ENCODE measurements at regions not wholly inside any gene's neighbourhood (a gene's known extent, or its start where the extent isn't known, plus 50 kb on each side); places are given as distances from the start of the nearest gene placed in this dataset.

DNA sequence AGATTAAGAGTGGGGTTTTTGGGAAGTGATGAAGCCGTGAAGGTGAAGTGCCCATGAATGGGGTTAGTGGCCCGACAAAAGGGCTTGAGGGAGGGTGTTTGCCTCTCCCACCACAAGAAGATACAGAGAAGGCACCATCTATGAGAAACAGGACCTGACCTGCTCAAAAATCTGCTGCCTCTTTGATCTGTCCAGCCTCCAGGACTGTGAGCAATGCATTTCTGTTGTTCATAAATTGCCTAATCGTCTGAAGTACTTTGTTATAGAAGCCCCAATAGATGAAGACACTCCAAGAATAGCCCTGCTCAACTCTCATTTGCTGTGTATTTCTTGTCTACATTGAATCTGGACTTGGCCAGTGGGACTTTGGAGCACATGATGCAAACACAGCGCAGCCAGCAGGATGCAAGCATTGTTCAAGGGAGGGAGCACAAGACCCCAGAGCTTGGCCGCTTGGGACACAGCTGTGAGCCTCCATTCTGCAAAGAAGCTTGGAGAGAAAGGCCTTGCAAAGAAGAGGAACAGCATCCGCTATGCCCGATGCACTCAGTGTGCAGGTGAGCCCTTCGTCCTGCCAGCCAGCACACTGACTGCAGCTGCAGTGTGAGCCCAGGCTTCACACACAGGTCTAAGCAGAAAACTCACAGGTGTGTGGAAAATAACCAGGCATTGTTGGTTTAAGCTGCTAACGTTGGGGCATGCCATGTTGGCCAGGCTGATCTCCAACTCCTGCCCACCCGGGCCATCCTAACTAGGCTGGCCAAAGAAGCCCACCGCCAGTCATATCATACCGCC, 73.2 kb upstream of the KLF6 start:
- DNase-seq (ENCODE audit: extremely low read depth in 1 of 4, low spot score in 3 of 4), result no peak
- 66% methylated on average over 12 of the region's 12 CpGs for WGBS (ENCODE audit: insufficient coverage, low coverage, missing lambda C conversion rate)
- Histone ChIP-seq H3K4me1 (replicated peaks in 1 of 2; ENCODE audit: control insufficient read depth in 2 of 2, insufficient read depth in 2 of 2, low read length in 2 of 2) (peaks cover 4 to 5% of the 10 kb centered on the region in 2 experiments; a peak in 4 of 5 replicates), H2AFZ (ENCODE audit: low read depth, low read length) (no peak overlapping the region), H3K9ac (ENCODE audit: insufficient read depth in 1 of 2, low read depth in 2 of 2, low read length in 2 of 2) (peak overlapping the region in 1 of 2 experiments; percentile 38; a peak in 1 of 4 replicates), H3K27me3 (ENCODE audit: control insufficient read depth in 2 of 2, insufficient read depth in 2 of 2, low read length in 2 of 2) (no peaks in the 10 kb centered on the region), H3K9me1 (ENCODE audit: control insufficient read depth, insufficient read depth, low read length) (no peaks in the 10 kb centered on the region), H3K27ac (ENCODE audit: extremely low read depth, low read depth, low read length) (no peak overlapping the region), H3K9me3 (replicated peaks; ENCODE audit: control insufficient read depth, insufficient read depth, low read depth, low read length) (no peaks in the 10 kb centered on the region), H3K4me3 (no peak overlapping the region), H4K20me1 (replicated peaks; ENCODE audit: control insufficient read depth, insufficient read depth, low read length) (no peaks in the 10 kb centered on the region), H3K4me2 (ENCODE audit: insufficient read depth, low read length) (no peak overlapping the region), H3K36me3 (ENCODE audit: control insufficient read depth, insufficient read depth, low read length) (no peaks in the 10 kb centered on the region; the same call in 2 of the 3 replicates), H3K79me2 (ENCODE audit: control insufficient read depth, insufficient read depth, low read length) (no peaks in the 10 kb centered on the region)
- in situ Hi-C loops (cut with MboI) (no loop called here), intact Hi-C loops (cut with micrococcal nuclease) (no loop called here)
- ChIA-PET POLR2A (interaction anchor here (0.6 to 1.1 kb wide), 2 partner anchors 73 to 148 kb away, joined by 3 to 4 read pairs; partner anchors contain the start of gene KLF6), CTCF (ENCODE audit: low intra/inter-chr PET ratio) (no interaction called here)
- no TSS peak for BruUV-seq (replicated peaks)
- TF ChIP-seq IFI16 (CRISPR knock-in tag; IDR thresholded peaks at IDR 0.05), result no peak
- no peak for TF ChIP-seq ZNF41 (CRISPR knock-in tag; conservative IDR thresholded peaks at IDR 0.05)
- no peak for TF ChIP-seq RAD51 (IDR thresholded peaks at IDR 0.05; ENCODE audit: borderline replicate concordance, low read depth)
- TF ChIP-seq, protein P1, sequence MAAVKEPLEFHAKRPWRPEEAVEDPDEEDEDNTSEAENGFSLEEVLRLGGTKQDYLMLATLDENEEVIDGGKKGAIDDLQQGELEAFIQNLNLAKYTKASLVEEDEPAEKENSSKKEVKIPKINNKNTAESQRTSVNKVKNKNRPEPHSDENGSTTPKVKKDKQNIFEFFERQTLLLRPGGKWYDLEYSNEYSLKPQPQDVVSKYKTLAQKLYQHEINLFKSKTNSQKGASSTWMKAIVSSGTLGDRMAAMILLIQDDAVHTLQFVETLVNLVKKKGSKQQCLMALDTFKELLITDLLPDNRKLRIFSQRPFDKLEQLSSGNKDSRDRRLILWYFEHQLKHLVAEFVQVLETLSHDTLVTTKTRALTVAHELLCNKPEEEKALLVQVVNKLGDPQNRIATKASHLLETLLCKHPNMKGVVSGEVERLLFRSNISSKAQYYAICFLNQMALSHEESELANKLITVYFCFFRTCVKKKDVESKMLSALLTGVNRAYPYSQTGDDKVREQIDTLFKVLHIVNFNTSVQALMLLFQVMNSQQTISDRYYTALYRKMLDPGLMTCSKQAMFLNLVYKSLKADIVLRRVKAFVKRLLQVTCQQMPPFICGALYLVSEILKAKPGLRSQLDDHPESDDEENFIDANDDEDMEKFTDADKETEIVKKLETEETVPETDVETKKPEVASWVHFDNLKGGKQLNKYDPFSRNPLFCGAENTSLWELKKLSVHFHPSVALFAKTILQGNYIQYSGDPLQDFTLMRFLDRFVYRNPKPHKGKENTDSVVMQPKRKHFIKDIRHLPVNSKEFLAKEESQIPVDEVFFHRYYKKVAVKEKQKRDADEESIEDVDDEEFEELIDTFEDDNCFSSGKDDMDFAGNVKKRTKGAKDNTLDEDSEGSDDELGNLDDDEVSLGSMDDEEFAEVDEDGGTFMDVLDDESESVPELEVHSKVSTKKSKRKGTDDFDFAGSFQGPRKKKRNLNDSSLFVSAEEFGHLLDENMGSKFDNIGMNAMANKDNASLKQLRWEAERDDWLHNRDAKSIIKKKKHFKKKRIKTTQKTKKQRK (IDR thresholded peaks at IDR 0.05; ENCODE audit: borderline replicate concordance, low read depth, low read length), result no peak
- TF ChIP-seq PTRF (tag; IDR thresholded peaks at IDR 0.05), result no peak
- TF ChIP-seq KLF16 (IDR thresholded peaks at IDR 0.05), result no peak
- TF ChIP-seq L3MBTL2 (IDR thresholded peaks at IDR 0.05), result no peak
- ATAC-seq, result peak; percentile 25; the same call in 2 of the 3 replicates
- no peak for FAIRE-seq

All from K562 (cell line).